ENCODE measurements at regions not wholly inside any gene's neighbourhood (a gene's known extent, or its start where the extent isn't known, plus 50 kb on each side); places are given as distances from the start of the nearest gene placed in this dataset.
A peak's percentile ranks its signal among the peaks of the same experiment; 100 is the strongest.

DNA sequence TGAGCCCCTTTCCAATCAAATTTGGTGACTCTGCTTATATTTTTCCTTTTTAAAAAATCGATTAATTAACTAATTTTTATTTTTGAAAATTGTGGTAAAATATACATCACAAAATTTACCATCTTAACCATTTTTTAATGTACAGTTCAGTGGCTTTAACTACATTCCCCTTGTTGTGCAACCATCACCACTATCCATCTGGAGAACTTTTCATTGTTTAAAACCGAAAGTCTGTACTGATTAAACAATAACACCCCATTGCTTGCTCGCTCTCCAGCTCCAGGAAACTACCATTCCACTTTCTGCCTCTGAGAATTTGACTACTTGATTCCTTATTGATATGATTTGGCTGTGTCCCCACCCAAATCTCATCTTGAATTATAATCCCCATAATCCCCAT is 283.4 kb downstream of the C12orf75 start:
- intact Hi-C loops (cut with micrococcal nuclease): no loop called here
- Mint-ChIP-seq H3K27me3 (ENCODE audit: insufficient read depth, unreplicated experiment) (no peaks in the 10 kb centered on the region), H3K9me3 (ENCODE audit: unreplicated experiment) (no peaks in the 10 kb centered on the region), H3K27ac (ENCODE audit: low read depth, unreplicated experiment) (no peak overlapping the region), H3K4me3 (ENCODE audit: unreplicated experiment) (no peak overlapping the region), H3K36me3 (ENCODE audit: insufficient read depth, unreplicated experiment) (peaks cover 6% of the 10 kb centered on the region), H3K4me1 (ENCODE audit: insufficient read depth, unreplicated experiment) (peaks cover 5% of the 10 kb centered on the region)
- DNase-seq (ENCODE audit: unreplicated experiment): no peak
- CTCF ChIA-PET: interaction anchor here (0.6 to 0.8 kb wide), 3 partner anchors 18 to 419 kb away, joined by 3 to 5 read pairs (median 4); no protein-coding TSS in a partner anchor
- TF ChIP-seq CTCF (IDR thresholded peaks at IDR 0.05; ENCODE audit: unreplicated experiment): no peak
- POLR2A ChIA-PET: no interaction called here
- no TSS peak for BruUV-seq (replicated peaks)

- Mint-ChIP-seq H3K4me3 (ENCODE audit: unreplicated experiment) (no peak overlapping the region), H3K36me3 (ENCODE audit: insufficient read depth, unreplicated experiment) (no peaks in the 10 kb centered on the region), H3K9me3 (ENCODE audit: unreplicated experiment) (peaks cover 6% of the 10 kb centered on the region), H3K27ac (ENCODE audit: low read depth, unreplicated experiment) (no peak overlapping the region), H3K27me3 (ENCODE audit: insufficient read depth, unreplicated experiment) (no peaks in the 10 kb centered on the region), H3K4me1 (ENCODE audit: insufficient read depth, unreplicated experiment) (peaks cover 5% of the 10 kb centered on the region)
- peak; percentile 7 for DNase-seq (ENCODE audit: unreplicated experiment)
- BruUV-seq (replicated peaks): no TSS peak
- intact Hi-C loops (cut with micrococcal nuclease): no loop called here
- POLR2A ChIA-PET: no interaction called here
- no peak for TF ChIP-seq CTCF (IDR thresholded peaks at IDR 0.05; ENCODE audit: unreplicated experiment)
- CTCF ChIA-PET: no interaction called here
Measured at GRCh38 chr12:105616971-105617540, 286.6 kb downstream of the C12orf75 start.

DNA sequence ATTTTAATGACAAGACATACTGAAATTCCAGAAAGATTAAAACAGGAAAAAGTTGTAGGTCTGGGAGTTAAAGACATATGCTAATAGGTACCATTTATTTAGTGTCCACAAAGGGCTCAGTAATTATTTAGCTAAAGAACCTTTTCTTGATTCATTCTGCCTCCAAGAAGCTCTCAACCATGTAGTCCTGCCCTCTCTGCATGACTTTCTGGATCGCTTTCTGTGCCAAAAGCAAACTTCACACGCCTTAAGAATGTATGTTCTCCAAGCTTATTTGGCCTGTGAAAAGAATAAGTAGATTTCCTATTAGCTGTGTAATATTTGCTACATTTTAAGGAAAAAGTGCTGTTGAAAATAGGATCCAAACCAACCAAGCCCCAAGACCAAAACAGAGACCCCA is 291.7 kb downstream of the C12orf75 start:
- no peaks in the 10 kb centered on the region for H3K27me3 Mint-ChIP-seq (ENCODE audit: insufficient read depth, unreplicated experiment)
- CTCF ChIA-PET: interaction anchor here (0.7 to 0.8 kb wide), 2 partner anchors 13 to 87 kb away, joined by 3 read pairs; no protein-coding TSS in a partner anchor
- no TSS peak for BruUV-seq (replicated peaks)
- H3K4me3 Mint-ChIP-seq (ENCODE audit: unreplicated experiment): no peak overlapping the region
- TF ChIP-seq CTCF (IDR thresholded peaks at IDR 0.05; ENCODE audit: unreplicated experiment): no peak
- H3K4me1 Mint-ChIP-seq (ENCODE audit: insufficient read depth, unreplicated experiment): no peaks in the 10 kb centered on the region
- POLR2A ChIA-PET: interaction anchor here (1.1 kb wide), 1 partner anchor 27 kb away, joined by 3 read pairs; no protein-coding TSS in a partner anchor
- peaks cover 7% of the 10 kb centered on the region for H3K9me3 Mint-ChIP-seq (ENCODE audit: unreplicated experiment)
- no peak for DNase-seq (ENCODE audit: unreplicated experiment)
- intact Hi-C loops (cut with micrococcal nuclease): no loop called here
- H3K36me3 Mint-ChIP-seq (ENCODE audit: insufficient read depth, unreplicated experiment): no peaks in the 10 kb centered on the region
- H3K27ac Mint-ChIP-seq (ENCODE audit: low read depth, unreplicated experiment): no peak overlapping the region

- peaks cover 11% of the 10 kb centered on the region for H3K9me3 Mint-ChIP-seq (ENCODE audit: unreplicated experiment)
- no peak overlapping the region for H3K27ac Mint-ChIP-seq (ENCODE audit: low read depth, unreplicated experiment)
- ChIA-PET POLR2A (interaction anchor here (1.1 kb wide), 1 partner anchor 28 kb away, joined by 3 read pairs; no protein-coding TSS in a partner anchor), CTCF (interaction anchor here (0.7 kb wide), 1 partner anchor 88 kb away, joined by 3 read pairs; no protein-coding TSS in a partner anchor)
- intact Hi-C loops (cut with micrococcal nuclease): no loop called here
- no peaks in the 10 kb centered on the region for H3K4me1 Mint-ChIP-seq (ENCODE audit: insufficient read depth, unreplicated experiment)
- no peaks in the 10 kb centered on the region for H3K27me3 Mint-ChIP-seq (ENCODE audit: insufficient read depth, unreplicated experiment)
- no peak overlapping the region for H3K4me3 Mint-ChIP-seq (ENCODE audit: unreplicated experiment)
- no peaks in the 10 kb centered on the region for H3K36me3 Mint-ChIP-seq (ENCODE audit: insufficient read depth, unreplicated experiment)
- no peak for TF ChIP-seq CTCF (IDR thresholded peaks at IDR 0.05; ENCODE audit: unreplicated experiment)
- no peak for DNase-seq (ENCODE audit: unreplicated experiment)
- no TSS peak for BruUV-seq (replicated peaks)
Measured at GRCh38 chr12:105622846-105623736, 292.6 kb downstream of the C12orf75 start.

Data from MCF 10A (cell line).